Astrocyte of the hippocampus (primary cell): ENCODE measurements at regions not wholly inside any gene's neighbourhood (a gene's known extent, or its start where the extent isn't known, plus 50 kb on each side); places are given as distances from the start of the nearest gene placed in this dataset.

Experiments
- DNase-seq: peaks from one replicate; pipeline ENCODE4 v3.0.0; 2011; ENCODE audit warnings: low read depth, low spot score

- DNase-seq, result no peak
These were observed 125.6 kb upstream of the RPS23 start for GRCh38 chr5:82403724-82404123.

GRCh38 chr5:82403026-82403425 is 124.9 kb upstream of the RPS23 start:
- no peak for DNase-seq

- no peak for DNase-seq
These were observed 121.0 kb upstream of the RPS23 start for GRCh38 chr5:82399111-82399510.

DNA sequence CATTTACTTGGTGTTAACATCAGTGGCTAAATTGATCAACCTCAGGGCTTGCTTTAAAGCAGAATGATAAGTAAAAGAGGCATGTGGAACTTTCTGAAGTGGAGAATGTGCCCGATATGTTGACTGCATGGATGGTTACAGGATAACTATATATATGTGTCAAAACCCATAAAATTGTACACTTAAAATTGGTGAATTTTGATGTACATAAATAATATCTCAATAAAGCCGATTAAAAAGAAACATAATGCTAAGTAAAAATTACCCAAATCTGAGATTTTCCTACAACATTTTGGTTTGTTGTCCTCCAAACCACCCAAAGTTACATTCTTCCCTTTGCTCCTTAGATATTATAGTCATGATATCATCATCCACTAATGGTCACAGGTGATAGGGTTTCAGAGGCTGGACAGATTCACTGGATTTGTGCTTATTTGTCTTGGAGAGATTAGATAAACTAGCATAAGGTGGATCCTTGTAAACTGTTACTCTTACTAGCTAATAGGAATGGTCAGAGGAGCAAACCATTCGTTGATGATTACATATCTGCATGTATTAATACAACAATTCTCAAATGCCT is 119.7 kb upstream of the RPS23 start:
- DNase-seq, result no peak

- DNase-seq, result peak; percentile 98
These were observed 118.8 kb upstream of the RPS23 start for GRCh38 chr5:82396871-82397514.

GRCh38 chr5:82396396-82396795 is 118.2 kb upstream of the RPS23 start:
- DNase-seq, result peak; percentile 64

DNA sequence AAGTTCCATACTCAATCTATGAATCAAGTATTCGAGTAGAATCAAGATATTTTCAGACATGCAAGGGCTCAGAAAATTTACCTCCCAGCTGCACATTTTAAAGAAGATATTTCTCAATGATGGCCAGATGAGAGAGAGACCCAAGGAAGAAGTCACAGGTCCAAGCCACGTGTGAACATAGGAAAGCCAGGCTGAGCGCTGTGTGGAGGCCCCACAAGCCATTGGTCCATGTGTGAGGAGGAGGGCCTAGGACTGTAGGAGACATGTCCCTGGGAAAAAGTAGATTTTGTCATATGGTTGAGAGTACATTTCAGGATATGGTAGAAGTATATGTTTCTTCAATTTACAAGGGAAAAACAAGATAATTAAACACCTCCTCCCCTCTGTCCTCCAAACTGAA is 115.8 kb upstream of the RPS23 start:
- DNase-seq, result no peak

- no peak for DNase-seq
These were observed 111.9 kb upstream of the RPS23 start for GRCh38 chr5:82390088-82390487.

GRCh38 chr5:82389347-82389746 is 111.2 kb upstream of the RPS23 start:
- DNase-seq, result no peak

GRCh38 chr5:82388181-82388580 is 110.0 kb upstream of the RPS23 start:
- peak; percentile 76 for DNase-seq

GRCh38 chr5:82387819-82388166 is 109.6 kb upstream of the RPS23 start:
- no peak for DNase-seq

DNA sequence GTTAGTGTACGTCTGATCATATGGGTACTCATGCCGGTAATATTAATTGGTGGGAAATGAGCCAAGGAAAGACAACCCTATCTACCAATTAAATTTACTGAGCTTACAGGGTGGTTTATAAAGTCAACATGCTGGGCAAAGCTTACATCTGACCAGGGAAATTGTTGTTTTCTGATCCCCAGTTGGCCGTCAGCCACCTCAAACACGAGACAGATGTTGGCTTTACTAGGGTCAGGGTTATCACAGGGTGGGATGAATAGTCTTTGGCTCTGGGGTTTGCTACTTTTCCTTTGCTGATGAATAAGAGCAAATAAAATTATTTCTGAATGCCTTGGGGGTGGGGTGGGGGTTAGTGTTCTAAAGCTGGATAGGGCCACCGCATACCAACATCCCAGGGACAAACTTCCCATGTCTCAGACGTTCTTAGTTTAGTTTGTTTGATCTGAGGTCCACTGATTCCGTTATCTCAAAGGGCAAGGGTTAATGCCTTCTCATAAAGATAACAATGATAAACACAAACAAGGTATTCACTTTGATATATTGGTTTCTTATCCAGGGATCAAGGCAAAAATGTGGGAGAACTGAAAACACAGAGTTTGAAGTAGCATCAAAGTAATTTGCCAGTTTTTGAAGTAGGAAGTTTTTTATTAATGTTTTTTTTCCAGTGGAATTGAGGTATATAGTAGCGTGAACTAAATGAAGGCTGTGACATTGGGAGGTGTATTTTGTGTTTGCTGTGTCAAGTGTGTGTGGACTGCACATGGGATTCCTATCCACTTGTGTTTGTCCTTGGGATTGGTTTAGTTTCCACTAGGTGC is 109.1 kb upstream of the RPS23 start:
- peak; percentile 90 for DNase-seq

GRCh38 chr5:82386576-82386975 is 108.4 kb upstream of the RPS23 start:
- no peak for DNase-seq

DNA sequence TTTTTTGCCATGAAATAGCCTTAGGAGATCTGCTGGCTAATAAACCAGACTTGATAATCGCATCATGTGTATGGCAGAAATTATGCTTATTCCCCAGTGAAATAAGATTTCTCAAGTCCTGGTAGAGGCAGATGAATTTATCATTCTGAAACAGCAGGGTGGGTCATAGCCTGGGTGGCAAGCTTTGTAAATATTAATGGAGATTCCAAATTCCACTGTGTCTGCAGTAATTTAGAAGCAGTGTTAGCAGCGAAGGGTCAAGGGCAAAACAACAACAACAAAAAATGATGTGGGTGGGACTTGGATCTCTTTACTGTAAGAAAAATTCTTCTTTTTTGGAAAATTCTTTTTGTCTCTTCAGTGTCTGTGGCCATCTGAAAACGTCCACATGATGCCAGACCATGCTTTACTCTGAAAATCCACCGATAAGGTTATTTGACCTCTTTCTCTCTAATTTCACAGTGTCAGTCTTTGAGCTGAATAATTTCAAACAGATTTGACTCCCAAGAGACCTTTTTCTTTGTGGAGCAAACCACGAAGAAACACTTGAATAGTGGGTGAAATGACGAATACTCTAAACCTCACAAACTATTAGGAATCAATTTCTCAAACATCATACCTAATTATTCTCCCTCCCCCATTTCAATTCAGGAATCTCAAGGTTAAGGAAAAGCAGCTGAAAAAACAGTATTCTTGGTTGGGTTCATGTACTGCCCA is 106.0 kb upstream of the RPS23 start:
- no peak for DNase-seq

- DNase-seq, result no peak
These were observed 103.4 kb upstream of the RPS23 start for GRCh38 chr5:82381591-82381990.

- DNase-seq, result peak; percentile 28
These were observed 98.2 kb upstream of the RPS23 start for GRCh38 chr5:82376307-82376706.

GRCh38 chr5:82375488-82376244 is 97.5 kb upstream of the RPS23 start:
- peak; percentile 58 for DNase-seq

GRCh38 chr5:82374637-82375036 is 96.5 kb upstream of the RPS23 start:
- DNase-seq, result no peak

GRCh38 chr5:82367930-82368329 is 89.8 kb upstream of the RPS23 start:
- DNase-seq, result no peak

DNA sequence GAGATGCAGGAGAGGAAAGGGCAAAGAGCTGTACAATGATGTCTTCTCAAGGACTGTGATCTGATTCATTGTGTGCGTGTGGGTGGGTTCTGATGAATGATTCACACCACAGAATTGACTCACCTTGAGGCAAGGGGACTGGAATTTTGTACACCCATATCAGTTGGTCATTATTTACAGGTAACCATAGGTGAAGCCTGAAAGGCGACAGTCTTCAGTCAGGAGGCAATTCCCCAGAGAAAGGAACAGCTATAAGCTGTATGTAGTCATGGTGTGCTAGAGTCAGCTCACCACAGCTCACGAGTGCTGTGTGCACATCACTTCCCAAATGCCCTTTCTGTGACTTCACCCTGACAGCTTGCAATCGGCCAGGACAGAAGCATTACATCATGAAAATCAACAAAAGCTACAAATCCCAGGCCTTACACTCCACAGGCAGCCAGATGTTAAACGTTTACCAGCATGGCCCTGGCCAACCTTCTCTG is 87.6 kb upstream of the RPS23 start:
- DNase-seq, result peak; percentile 44

DNA sequence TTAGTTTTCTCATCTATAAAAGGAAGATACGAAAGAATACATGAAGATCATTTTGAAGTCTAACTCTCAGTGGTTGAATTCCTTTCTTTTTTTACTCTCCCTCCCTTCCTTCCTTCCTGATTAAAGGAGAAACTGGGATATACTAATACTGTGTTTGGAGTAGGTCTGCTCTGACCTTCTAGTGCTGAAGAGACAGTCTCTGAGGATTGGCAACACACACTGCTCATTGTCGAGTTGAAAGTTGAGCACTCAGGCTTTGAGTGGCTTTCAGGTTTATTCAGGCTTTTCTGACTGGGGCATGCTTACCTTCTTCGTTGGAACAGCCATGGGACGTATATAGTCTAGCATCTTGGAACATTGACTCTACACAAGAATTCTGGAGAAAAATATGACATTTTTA is 86.9 kb upstream of the RPS23 start:
- DNase-seq, result no peak
